Fibroblast of the aortic adventitia (primary cell): ENCODE measurements at regions not wholly inside any gene's neighbourhood (a gene's known extent, or its start where the extent isn't known, plus 50 kb on each side); places are given as distances from the start of the nearest gene placed in this dataset.

Experiments used
- DNase-seq: peaks from one replicate; pipeline ENCODE4 v3.0.0-alpha.2; 2010; ENCODE audit warnings: low read depth
- H3K4me3 ChIP-seq: 2 replicates; pipeline ENCODE4 v1.5.1; 2011; ENCODE audit warnings: low read depth, mild to moderate bottlenecking, control low read depth, low read length, moderate library complexity
- TF ChIP-seq, protein P1 (sequence below): IDR thresholded peaks from 2 replicates; pipeline ENCODE4 v1.5.1; 2011; ENCODE audit warnings: mild to moderate bottlenecking, low read length, control low read depth, inconsistent platforms; ENCODE audit not compliant: insufficient read depth

DNA sequence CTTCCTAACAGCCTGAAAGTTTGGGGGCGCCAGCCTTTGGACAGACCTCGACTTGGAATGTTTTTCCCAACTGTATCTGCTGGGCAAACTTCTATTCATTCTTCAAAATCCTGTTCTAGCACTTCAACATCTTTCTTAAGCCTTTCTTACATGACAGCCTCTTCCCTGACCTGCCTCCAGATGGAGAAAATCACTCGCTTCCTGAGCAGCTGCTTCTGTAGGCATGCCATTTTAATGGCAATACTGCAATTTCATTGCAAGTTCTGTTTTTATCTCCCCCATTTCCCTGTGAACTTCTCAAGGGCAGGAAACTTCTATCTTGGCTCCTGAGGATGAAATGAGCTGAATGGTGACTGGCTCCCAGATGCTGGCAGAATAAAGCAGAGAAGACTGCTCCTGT lies 128.8 kb upstream of the ASIC2 start:
- TF ChIP-seq, protein P1, sequence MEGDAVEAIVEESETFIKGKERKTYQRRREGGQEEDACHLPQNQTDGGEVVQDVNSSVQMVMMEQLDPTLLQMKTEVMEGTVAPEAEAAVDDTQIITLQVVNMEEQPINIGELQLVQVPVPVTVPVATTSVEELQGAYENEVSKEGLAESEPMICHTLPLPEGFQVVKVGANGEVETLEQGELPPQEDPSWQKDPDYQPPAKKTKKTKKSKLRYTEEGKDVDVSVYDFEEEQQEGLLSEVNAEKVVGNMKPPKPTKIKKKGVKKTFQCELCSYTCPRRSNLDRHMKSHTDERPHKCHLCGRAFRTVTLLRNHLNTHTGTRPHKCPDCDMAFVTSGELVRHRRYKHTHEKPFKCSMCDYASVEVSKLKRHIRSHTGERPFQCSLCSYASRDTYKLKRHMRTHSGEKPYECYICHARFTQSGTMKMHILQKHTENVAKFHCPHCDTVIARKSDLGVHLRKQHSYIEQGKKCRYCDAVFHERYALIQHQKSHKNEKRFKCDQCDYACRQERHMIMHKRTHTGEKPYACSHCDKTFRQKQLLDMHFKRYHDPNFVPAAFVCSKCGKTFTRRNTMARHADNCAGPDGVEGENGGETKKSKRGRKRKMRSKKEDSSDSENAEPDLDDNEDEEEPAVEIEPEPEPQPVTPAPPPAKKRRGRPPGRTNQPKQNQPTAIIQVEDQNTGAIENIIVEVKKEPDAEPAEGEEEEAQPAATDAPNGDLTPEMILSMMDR, result no peak
- H3K4me3 ChIP-seq, result no peak overlapping the region
- DNase-seq, result no peak

- DNase-seq, result no peak
- H3K4me3 ChIP-seq, result no peak overlapping the region
- TF ChIP-seq, protein P1, result no peak
Observed at GRCh38 chr17:33433581-33433980, 140.5 kb upstream of the ASIC2 start.

GRCh38 chr17:33434841-33435240 lies 141.7 kb upstream of the ASIC2 start:
- TF ChIP-seq, protein P1, result no peak
- DNase-seq, result no peak
- no peak overlapping the region for H3K4me3 ChIP-seq

GRCh38 chr17:33435721-33436301 lies 142.7 kb upstream of the ASIC2 start:
- no peak for DNase-seq
- H3K4me3 ChIP-seq, result no peak overlapping the region
- TF ChIP-seq, protein P1, result no peak

DNA sequence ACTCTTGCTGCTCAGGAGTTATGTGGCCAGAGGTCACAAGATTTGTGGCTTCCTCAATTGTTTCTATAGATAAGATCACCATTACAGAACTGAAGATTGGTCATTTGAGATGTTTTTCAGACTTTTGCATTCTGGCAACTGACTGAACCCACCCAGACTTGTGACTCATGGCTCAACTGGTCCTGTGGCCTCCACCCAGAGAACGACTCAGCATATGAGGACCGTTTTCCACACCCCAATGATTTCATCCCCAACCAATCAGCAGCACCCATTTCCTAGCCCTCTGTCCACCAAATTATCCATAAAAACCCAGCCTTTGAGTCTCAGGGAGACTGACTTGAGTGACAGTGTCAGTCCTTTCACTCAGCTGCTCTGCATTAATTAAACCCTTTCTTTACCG lies 143.2 kb upstream of the ASIC2 start:
- TF ChIP-seq, protein P1, result no peak
- no peak overlapping the region for H3K4me3 ChIP-seq
- peak; percentile 2 for DNase-seq

- TF ChIP-seq, protein P1, result no peak
- H3K4me3 ChIP-seq, result no peak overlapping the region
- no peak for DNase-seq
Observed at GRCh38 chr17:33438139-33438538, 145.0 kb upstream of the ASIC2 start.

- no peak for DNase-seq
- H3K4me3 ChIP-seq, result no peak overlapping the region
- TF ChIP-seq, protein P1, result no peak
Observed at GRCh38 chr17:33438578-33438977, 145.5 kb upstream of the ASIC2 start.
